GM19395 (cell line): ENCODE measurements at regions not wholly inside any gene's neighbourhood (a gene's known extent, or its start where the extent isn't known, plus 50 kb on each side); places are given as distances from the start of the nearest gene placed in this dataset.
"Not testable (repeated sequence)": the region's sequence is repeated elsewhere in the genome, so short reads cannot be mapped to it uniquely, and the experiment has no call there.

Source experiments
- ATAC-seq: cut with Tn5 transposase; IDR thresholded peaks from one replicate; pipeline ENCODE4 v1.9.1; 2021; ENCODE audit warnings: mild to moderate bottlenecking, moderate library complexity; ENCODE audit not compliant: unreplicated experiment

- no peak for ATAC-seq
Observed at GRCh38 chr6:99801805-99802204, 192.2 kb downstream of the MCHR2 start.

DNA sequence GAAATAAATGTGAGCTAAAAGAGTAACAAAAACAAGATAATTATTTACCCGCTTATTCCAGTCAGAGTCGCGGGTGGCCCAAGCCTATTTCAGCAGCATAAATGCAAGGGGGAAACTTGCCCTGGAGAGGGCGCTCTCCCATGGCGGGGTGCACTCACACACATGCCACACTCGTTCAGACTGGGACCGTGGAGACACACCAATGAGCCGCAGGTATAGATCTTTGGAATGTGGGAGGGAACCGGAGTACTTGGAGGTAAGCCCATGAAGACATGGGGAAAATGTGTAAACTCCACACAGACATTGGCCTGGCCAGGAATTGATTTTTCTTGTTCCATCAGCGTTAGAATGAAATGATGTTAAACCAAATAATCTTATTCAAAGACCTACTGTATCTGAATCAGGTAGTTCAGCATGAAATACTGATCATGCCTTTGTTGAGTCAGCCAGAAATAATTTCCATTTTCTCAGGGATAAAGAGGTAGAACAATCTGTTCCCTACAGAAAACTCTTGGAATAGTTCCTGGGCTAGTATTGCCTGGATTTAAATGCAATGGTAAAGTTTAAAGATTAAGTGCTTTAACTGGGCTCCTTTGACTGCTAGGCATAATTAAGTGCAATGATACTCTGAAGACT lies 191.5 kb downstream of the MCHR2 start:
- no peak for ATAC-seq

- ATAC-seq, result no peak
Observed at GRCh38 chr6:99808992-99809391, 185.0 kb downstream of the MCHR2 start.

DNA sequence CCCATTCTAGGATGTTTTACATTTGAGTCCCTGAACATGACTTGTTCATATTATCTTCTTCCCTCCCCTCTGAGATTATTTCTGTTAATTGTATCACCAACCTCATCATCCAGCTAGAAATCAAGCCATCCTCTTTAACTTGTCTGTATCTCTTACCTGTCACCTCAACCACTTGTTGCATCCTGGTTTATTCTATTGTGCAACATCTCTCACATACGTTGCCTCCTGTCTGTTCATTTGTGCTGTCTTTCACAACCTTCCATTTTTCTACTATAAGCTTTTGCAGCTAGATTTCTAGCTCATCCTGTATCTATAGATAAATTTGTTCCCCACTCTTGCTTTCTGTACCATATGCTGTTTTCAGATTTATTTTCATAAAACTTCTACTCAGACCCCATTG lies 183.7 kb downstream of the MCHR2 start:
- ATAC-seq, result no peak

DNA sequence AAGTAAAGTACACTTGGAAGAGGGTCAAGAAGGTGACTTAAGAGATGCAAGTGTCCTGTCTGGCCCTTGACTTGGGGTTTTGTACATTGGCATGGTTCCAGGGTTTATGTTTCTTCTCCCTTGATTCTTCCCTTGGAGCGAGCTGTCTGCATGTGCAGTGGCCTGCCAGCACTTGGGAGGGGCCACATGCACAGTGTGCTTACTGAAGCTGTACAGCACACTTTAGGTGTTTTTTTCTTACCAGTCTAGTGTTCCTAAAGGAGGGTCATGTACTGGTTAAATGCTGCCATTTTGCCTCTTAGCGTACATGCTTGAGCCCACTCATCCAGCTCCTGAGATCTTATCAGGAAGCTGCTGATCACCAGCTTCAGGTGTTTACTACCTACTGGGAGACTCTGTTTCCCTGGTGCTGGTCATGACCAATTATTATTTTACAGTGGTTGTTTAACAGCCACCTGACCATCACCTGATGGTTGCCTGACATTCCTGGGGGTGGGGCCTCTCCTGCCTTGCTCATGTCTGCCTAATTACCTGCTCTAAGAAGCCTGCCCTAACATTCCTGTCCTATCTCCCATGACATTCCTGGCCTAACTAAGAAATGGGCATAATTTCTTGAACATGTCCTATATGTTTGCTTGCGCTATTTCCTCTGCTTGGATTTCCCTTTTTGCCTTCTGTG lies 182.9 kb downstream of the MCHR2 start:
- ATAC-seq, result no peak

DNA sequence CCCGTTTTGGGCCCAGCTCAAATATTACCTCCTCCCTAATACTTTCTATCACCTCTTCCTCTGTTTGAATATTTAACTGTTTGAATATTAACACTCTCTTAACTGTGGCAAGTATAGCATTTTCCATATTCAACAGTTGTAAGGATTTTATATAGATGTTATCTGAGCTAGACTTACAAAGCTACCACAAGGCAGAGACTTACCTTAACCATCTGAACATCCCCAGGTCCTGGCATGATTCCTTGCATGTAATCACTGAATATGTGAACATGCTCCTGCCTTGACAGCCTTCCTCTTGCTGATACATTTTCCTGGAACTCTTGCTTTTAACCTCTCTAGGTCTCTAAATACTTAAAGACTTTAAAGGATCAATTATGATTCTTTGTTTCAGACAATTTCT lies 182.4 kb downstream of the MCHR2 start:
- ATAC-seq, result no peak

DNA sequence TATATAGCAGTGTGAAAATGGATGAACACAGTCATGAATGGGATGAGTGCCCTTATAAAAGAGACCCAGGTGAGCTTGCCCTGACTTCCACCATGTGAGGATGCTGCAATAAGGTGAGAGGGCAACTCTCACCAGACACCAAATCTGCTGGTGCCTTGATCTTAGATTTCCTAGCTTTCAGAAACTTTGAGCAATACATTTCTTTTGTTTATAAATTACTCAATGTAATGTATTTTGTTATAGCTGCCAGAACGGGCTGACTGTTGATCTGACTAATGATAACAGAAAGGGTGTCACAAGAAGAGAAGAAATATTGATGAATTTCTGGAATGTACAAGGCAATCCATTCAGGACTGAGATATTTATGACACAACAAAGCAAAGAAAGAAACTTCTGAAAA lies 180.5 kb downstream of the MCHR2 start:
- no peak for ATAC-seq

GRCh38 chr6:99814230-99814928 lies 179.6 kb downstream of the MCHR2 start:
- no peak for ATAC-seq

- ATAC-seq, result no peak
Observed at GRCh38 chr6:99816795-99817194, 177.2 kb downstream of the MCHR2 start.

- no peak for ATAC-seq
Observed at GRCh38 chr6:99818161-99818560, 175.9 kb downstream of the MCHR2 start.

GRCh38 chr6:99819853-99820252 lies 174.2 kb downstream of the MCHR2 start:
- no peak for ATAC-seq

DNA sequence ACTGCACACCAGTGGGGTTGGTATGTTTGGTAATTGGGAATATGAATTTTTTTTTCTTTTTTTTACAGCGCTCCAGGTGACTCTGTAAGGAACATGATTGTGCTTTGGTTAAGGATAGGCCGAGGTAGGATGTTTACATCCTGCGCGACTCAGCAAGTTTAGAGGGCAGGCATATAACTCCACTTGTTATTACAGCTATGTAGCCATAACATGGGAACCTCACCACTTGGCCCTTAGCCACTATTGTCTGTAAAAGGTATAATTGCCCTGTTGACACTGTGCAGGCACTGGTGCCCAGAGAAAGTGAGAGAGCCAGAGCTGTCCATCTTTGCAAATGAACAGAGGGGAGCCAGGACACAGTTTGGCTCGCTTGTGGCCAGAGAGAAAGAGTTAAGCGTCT lies 172.9 kb downstream of the MCHR2 start:
- no peak for ATAC-seq

DNA sequence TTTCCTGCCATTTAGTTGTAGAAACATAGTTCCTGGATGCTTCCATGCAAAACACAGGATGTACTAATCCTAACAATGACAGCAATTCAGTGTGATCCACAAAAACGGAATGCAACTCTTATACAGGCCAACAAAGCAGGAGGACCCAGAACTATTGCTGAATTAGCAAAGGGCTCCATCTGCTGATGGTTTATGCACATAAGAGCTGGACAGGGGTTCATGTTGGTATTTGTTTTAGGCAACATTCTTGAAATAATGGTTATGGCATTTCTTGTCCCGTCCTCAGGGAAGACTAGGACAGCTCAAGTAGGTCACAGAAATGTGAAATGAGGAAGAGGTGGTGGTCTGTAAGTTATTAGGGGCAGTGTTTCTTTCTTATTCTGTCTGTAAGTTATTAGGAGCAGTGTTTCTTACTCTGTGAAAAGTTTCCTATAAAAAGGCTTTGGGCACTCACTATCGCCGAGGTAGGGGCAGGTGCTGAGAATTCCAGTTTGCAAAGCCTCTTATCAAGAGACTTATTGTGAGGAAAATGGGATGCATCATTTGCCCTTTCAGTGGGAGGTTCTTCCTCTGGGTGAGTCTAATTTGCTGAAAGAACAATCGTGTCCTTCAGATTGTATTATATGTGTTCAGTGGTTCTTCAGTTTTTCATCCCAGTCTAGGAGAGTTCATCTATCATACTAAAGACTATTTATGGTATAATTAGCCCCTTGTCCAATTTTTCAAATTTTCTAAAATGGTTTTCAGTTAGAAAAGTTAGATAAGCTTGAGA lies 171.1 kb downstream of the MCHR2 start:
- peak; percentile 54 for ATAC-seq

- ATAC-seq, result not testable (repeated sequence)
Observed at GRCh38 chr6:99823513-99824235, 170.3 kb downstream of the MCHR2 start.

DNA sequence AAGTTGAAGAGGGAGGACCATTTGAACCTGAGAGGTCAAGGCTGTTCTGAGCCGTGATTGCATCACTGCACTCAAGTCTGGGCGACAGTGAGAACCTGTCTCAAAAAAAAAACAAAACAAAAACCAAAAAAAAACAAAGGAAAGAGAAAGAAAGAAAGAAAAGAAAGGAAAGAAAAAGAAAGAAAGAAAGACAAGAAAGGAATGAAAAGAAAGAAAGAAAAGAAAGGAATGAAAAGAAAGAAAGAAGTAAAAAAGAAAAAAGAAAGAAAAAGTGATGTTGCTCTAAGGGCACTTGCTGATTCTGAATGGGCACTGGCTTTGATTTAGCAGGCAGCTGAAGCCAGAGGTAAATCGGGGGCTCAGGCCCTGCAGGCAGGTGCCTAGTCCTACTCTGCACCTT lies 161.0 kb downstream of the MCHR2 start:
- no peak for ATAC-seq

DNA sequence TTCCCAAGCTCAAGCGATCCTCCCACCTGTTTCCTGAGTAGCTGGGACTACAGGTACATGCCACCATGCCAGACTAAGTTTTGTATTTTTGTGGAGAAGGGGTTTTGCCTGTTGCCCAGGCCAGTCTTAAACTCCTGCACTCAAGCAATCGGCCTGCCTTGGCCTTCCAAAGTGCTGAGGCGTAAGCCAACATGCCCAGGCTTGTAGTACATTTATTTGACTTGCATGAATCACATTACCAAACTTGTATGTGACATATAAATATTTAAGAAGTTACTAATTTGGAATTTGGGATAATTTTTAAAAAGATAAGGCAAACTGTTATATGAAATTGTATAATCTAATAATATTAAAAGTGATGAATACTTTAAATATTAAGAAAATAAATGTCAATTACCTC lies 157.6 kb downstream of the MCHR2 start:
- no peak for ATAC-seq

GRCh38 chr6:99838607-99839006 lies 155.4 kb downstream of the MCHR2 start:
- no peak for ATAC-seq

DNA sequence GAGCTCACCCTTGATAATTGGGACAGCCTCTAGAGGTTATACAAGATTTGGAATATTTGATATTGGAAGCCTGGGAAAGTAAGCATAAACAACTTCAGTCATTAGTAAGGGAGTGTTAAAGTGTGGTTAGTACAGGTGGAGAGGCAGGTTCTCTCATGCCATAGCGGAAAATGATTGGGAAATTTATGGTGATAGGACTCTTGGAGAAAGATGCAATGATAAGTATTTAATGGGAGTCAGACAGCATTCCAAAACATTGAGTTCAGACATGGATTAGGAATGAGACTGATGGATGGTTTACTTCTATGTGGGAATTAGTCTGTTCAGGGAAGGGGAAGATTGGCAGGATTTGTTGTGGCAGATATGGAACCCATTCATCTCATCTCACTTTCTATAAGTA lies 152.7 kb downstream of the MCHR2 start:
- no peak for ATAC-seq

- ATAC-seq, result no peak
Observed at GRCh38 chr6:99846006-99846405, 148.0 kb downstream of the MCHR2 start.

- ATAC-seq, result no peak
Observed at GRCh38 chr6:99850841-99851240, 143.2 kb downstream of the MCHR2 start.

- ATAC-seq, result no peak
Observed at GRCh38 chr6:99852031-99852430, 142.0 kb downstream of the MCHR2 start.
